ENCODE measurements at regions not wholly inside any gene's neighbourhood (a gene's known extent, or its start where the extent isn't known, plus 50 kb on each side); places are given as distances from the start of the nearest gene placed in this dataset.

DNA sequence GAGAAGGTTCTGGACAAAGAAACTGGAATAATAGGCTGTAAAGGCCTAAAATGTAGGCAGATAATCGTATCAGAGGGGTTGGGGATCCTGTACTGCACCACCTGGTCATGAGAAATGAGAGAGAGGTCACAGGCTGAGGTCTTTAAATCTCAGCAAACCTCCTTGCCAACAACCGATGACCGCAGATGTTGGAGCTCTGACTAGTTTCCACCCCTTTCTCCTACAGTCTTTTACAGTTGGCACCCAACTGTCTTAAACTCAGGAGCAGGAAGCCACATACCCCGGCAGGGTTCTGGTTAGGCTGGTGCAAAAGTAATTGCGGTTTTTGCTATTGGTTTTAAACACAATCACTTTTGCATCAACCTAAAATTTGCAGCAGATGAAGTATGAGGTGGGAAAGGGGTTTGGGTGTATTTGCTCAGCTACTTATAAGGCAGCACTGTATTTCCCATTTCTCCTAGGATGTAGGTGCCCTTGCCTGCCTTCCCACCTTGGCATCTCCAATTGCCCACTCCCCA is 261.8 kb upstream of the MYOCD start:
- TF ChIP-seq, protein P1, sequence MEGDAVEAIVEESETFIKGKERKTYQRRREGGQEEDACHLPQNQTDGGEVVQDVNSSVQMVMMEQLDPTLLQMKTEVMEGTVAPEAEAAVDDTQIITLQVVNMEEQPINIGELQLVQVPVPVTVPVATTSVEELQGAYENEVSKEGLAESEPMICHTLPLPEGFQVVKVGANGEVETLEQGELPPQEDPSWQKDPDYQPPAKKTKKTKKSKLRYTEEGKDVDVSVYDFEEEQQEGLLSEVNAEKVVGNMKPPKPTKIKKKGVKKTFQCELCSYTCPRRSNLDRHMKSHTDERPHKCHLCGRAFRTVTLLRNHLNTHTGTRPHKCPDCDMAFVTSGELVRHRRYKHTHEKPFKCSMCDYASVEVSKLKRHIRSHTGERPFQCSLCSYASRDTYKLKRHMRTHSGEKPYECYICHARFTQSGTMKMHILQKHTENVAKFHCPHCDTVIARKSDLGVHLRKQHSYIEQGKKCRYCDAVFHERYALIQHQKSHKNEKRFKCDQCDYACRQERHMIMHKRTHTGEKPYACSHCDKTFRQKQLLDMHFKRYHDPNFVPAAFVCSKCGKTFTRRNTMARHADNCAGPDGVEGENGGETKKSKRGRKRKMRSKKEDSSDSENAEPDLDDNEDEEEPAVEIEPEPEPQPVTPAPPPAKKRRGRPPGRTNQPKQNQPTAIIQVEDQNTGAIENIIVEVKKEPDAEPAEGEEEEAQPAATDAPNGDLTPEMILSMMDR (IDR thresholded peaks at IDR 0.05): no peak
- no peak for TF ChIP-seq POLR2A (IDR thresholded peaks at IDR 0.05)
